ENCODE measurements at regions not wholly inside any gene's neighbourhood (a gene's known extent, or its start where the extent isn't known, plus 50 kb on each side); places are given as distances from the start of the nearest gene placed in this dataset.

DNA sequence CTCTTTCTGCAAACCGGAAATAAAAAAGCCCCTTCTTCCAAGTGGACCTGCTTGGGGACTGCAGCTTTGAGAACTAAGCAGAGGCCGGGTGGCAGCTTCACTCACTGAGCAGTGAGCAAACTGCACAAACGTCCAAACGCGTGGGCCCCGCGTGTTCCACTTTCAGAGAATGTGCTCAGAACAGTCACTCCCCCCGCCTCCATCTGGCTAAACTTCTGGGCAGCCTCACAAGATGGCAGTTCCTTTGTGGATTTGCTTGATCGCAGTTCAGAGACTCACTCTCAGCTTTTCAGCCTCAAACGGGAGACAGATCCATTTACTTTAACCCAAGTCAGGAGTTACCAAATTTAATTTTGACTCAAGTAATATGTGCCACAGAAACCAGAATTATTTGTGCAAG is 216.6 kb downstream of the TLE1 start:
- WGBS, 3 donors = 77 to 86% (median 85%) methylated on average over 10 of the region's 10 CpGs
- TF ChIP-seq, protein P1, sequence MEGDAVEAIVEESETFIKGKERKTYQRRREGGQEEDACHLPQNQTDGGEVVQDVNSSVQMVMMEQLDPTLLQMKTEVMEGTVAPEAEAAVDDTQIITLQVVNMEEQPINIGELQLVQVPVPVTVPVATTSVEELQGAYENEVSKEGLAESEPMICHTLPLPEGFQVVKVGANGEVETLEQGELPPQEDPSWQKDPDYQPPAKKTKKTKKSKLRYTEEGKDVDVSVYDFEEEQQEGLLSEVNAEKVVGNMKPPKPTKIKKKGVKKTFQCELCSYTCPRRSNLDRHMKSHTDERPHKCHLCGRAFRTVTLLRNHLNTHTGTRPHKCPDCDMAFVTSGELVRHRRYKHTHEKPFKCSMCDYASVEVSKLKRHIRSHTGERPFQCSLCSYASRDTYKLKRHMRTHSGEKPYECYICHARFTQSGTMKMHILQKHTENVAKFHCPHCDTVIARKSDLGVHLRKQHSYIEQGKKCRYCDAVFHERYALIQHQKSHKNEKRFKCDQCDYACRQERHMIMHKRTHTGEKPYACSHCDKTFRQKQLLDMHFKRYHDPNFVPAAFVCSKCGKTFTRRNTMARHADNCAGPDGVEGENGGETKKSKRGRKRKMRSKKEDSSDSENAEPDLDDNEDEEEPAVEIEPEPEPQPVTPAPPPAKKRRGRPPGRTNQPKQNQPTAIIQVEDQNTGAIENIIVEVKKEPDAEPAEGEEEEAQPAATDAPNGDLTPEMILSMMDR (IDR thresholded peaks at IDR 0.05) = no peak
- no peak overlapping the region for H3K4me3 ChIP-seq
- H3K9me3 ChIP-seq = no peaks in the 10 kb centered on the region
- intact Hi-C loops (cut with DNase I) = no loop called here
- H3K36me3 ChIP-seq (ENCODE audit: insufficient read depth in 1 of 2, low read depth in 1 of 2) = no peaks in the 10 kb centered on the region
- no peak for ATAC-seq
- no peaks in the 10 kb centered on the region for H3K27me3 ChIP-seq (ENCODE audit: insufficient read depth in 3 of 3, low read length in 2 of 3)
- DNase-seq = no peak
- peaks cover 28% of the 10 kb centered on the region for H3K4me1 ChIP-seq
- no peak overlapping the region for H3K27ac ChIP-seq

DNA sequence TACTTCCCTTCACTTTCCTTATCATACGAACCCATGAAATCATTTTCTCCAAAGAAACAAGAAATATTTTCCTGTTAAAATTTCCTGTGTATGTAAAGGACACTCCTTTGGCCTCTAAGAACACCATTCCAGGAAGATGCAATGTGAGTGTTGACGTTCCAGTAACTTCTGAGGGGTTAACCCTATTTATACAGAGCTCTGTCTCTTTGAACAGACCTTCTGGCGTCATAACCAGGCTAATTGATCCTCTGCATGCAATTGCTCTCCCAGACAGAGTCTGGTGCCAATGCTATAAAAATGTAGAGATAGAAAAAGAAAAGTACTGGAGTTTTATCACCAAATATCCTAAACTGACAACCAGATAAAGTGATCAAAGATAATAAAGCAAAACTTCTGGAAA is 218.5 kb downstream of the TLE1 start:
- ATAC-seq = no peak
- H3K4me3 ChIP-seq = no peak overlapping the region
- TF ChIP-seq, protein P1 (IDR thresholded peaks at IDR 0.05) = no peak
- H3K27ac ChIP-seq = no peak overlapping the region
- peaks cover 21% of the 10 kb centered on the region for H3K4me1 ChIP-seq
- intact Hi-C loops (cut with DNase I) = no loop called here
- no peaks in the 10 kb centered on the region for H3K9me3 ChIP-seq
- 57 to 63% (median 58%) methylated on average over 3 of the region's 3 CpGs for WGBS, 3 donors
- H3K27me3 ChIP-seq (ENCODE audit: insufficient read depth in 3 of 3, low read length in 2 of 3) = no peaks in the 10 kb centered on the region
- no peaks in the 10 kb centered on the region for H3K36me3 ChIP-seq (ENCODE audit: insufficient read depth in 1 of 2, low read depth in 1 of 2)
- no peak for DNase-seq

DNA sequence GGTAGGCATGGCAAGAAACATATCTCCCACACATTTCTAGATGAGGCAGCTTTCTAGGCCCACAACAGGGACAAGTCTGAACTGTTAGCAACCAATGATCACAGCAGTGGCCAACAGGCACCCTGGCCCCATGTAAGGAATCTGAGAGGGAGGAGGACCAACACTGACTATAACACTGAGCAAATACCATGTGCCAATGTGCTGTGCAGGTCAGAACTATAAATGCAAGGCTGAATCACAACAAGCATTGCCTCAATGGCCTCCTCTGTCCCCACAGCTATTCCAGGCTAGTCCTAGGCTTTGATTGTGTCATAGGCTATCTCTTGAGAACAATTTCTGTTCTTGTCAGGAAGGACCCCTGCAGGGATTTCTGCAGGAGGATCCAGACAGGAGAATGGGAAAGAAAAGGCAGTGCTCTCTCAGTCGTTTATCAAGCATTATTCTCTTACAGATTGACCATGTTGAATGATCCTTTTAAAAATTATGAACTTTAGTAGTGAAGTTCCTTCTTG is 221.2 kb downstream of the TLE1 start:
- Histone ChIP-seq H3K27me3 (ENCODE audit: insufficient read depth in 3 of 3, low read length in 2 of 3) (no peaks in the 10 kb centered on the region), H3K4me3 (no peak overlapping the region), H3K4me1 (peaks cover 16% of the 10 kb centered on the region), H3K9me3 (no peaks in the 10 kb centered on the region), H3K36me3 (ENCODE audit: insufficient read depth in 1 of 2, low read depth in 1 of 2) (no peaks in the 10 kb centered on the region), H3K27ac (no peak overlapping the region)
- DNase-seq = no peak
- ATAC-seq = peak; percentile 42 to 80 (median 61)
- intact Hi-C loops (cut with DNase I) = loop anchor here in 1 of 2 donors (5.0 kb wide), 2 partner anchors 96 to 219 kb away; partner anchors contain the start of gene TLE1
- TF ChIP-seq, protein P1 (IDR thresholded peaks at IDR 0.05) = no peak
- 85 to 96% (median 86%) methylated on average over 1 of the region's 1 CpG for WGBS, 3 donors

DNA sequence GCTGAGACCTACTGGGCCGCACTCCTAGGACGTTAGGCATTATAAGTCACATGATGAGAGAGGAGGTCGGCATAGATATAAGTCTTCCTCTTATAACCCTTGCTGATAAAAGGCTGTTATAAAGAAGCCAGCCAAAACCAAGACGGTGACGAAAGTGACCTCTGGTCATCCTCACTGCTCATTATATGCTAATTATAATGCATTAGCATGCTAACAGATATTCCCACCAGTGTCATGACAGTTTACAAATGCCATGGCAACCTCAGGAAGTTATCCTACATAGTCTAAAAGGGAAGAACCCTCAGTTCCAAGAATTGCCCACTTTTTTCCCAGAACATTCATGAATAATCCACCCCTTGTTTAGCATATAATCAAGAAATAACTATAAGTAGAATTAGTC is 222.4 kb downstream of the TLE1 start:
- no peak for ATAC-seq
- Histone ChIP-seq H3K27me3 (ENCODE audit: insufficient read depth in 3 of 3, low read length in 2 of 3) (no peaks in the 10 kb centered on the region), H3K36me3 (ENCODE audit: insufficient read depth in 1 of 2, low read depth in 1 of 2) (no peaks in the 10 kb centered on the region), H3K4me1 (peaks cover 16% of the 10 kb centered on the region), H3K9me3 (no peaks in the 10 kb centered on the region), H3K27ac (no peak overlapping the region), H3K4me3 (no peak overlapping the region)
- TF ChIP-seq, protein P1 (IDR thresholded peaks at IDR 0.05) = no peak
- WGBS, 3 donors = 69 to 86% (median 79%) methylated on average over 5 of the region's 5 CpGs
- intact Hi-C loops (cut with DNase I) = loop anchor here in 1 of 2 donors (5.0 kb wide), 2 partner anchors 95 to 220 kb away; partner anchors contain the start of gene TLE1
- no peak for DNase-seq

DNA sequence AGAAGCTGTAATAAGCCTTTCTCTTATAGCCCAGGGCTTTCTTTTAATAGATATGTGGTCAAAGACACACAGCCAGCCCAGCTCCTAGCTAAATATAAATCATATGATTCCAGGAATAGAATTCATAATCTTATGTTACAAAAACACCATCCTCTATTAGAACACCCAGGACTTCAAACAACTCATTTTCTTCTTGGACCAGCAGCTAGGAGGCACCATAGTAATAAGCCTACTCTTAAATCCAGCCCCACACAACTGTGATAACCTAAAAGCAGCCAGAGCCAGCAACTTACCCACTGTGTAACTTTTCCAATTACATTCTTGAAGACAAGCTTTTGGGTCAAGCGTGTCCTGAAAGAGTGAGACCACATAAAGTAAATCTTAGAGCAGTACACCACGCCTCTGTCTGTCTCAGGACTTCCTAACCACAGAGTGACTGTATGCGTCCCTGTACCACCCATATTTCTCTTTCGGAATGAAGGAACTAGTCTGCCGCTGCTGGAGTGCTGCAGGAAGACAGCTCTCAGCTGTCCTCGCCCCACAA is 223.8 kb downstream of the TLE1 start:
- Histone ChIP-seq H3K4me3 (peak overlapping the region; percentile 42), H3K27ac (peak overlapping the region; percentile 83), H3K9me3 (no peaks in the 10 kb centered on the region), H3K36me3 (ENCODE audit: insufficient read depth in 1 of 2, low read depth in 1 of 2) (no peaks in the 10 kb centered on the region), H3K27me3 (ENCODE audit: insufficient read depth in 3 of 3, low read length in 2 of 3) (no peaks in the 10 kb centered on the region), H3K4me1 (peaks cover 16% of the 10 kb centered on the region)
- no peak for DNase-seq
- 26 to 66% (median 30%) methylated on average over 6 of the region's 6 CpGs for WGBS, 3 donors
- TF ChIP-seq, protein P1 (IDR thresholded peaks at IDR 0.05) = peak; percentile 42
- peak; percentile 82 to 92 (median 88) for ATAC-seq
- intact Hi-C loops (cut with DNase I) = loop anchor here in 1 of 2 donors (5.0 kb wide), 2 partner anchors 93 to 222 kb away; partner anchors contain the start of gene TLE1
